AG04450 (cell line): ENCODE measurements at regions not wholly inside any gene's neighbourhood (a gene's known extent, or its start where the extent isn't known, plus 50 kb on each side); places are given as distances from the start of the nearest gene placed in this dataset.

Experiments used
- CTCF ChIA-PET: fragments of 300-600, 350-600 bp; formaldehyde crosslinking; extraction: SDS; loops from one replicate; lab custom pipeline; 2022; ENCODE audit warnings: antibody characterized with exemption, inconsistent platforms; lab: Charles Lee
- POLR2A ChIA-PET: fragments of 350-600 bp; formaldehyde crosslinking; extraction: SDS; loops from one replicate; lab custom pipeline; 2021; ENCODE audit warnings: antibody characterized with exemption, inconsistent platforms; lab: Yijun Ruan, JAX
- DNase-seq: peaks from one replicate; pipeline ENCODE4 v3.0.0-alpha.2; 2011; ENCODE audit warnings: low read depth, low spot score
- H3K27ac ChIP-seq: one replicate; pipeline ENCODE4 v1.5.1; 2012; ENCODE audit warnings: low read depth, low read length, control low read depth
- H3K27me3 ChIP-seq: one replicate; pipeline ENCODE4 v1.6.0; 2012; ENCODE audit warnings: low read length; ENCODE audit not compliant: control insufficient read depth, insufficient read depth
- H3K4me3 ChIP-seq: 2 replicates; pipeline ENCODE4 v1.5.1; 2011; ENCODE audit warnings: mild to moderate bottlenecking, low read depth, low read length, control low read depth
- H3K9me3 ChIP-seq: 2 replicates; pipeline ENCODE4 v1.5.1; 2012; ENCODE audit warnings: low read length; ENCODE audit not compliant: control insufficient read depth, insufficient read depth
- TF ChIP-seq, protein P1 (sequence below): IDR thresholded peaks from 2 replicates; pipeline ENCODE4 v1.5.1; 2011; ENCODE audit warnings: low read depth, low read length, control low read depth, inconsistent platforms

DNA sequence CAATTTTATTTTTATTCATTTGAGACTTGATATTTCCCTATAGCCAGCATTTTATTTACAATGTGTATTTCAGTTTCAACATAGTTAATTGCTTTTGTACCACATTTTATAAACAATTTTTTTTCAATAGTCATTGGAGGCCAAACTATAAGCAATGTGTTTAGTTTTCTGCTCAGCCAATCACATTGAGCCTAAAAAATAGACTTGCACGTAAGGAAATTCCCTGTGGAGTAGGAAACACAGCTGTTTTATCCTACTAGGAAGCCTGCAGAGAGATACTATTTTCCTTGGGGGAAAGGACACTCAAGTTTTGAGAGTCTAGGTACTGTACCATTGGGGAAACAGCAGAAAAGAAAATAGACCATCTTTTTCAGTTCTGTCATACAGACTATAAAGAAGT, 410.2 kb upstream of the GOT2 start:
- Histone ChIP-seq H3K27me3 (no peaks in the 10 kb centered on the region), H3K4me3 (no peak overlapping the region), H3K27ac (no peak overlapping the region), H3K9me3 (no peaks in the 10 kb centered on the region; the same call in none of the 2 replicates)
- CTCF ChIA-PET = no interaction called here
- DNase-seq = no peak
- POLR2A ChIA-PET = no interaction called here
- TF ChIP-seq, protein P1, sequence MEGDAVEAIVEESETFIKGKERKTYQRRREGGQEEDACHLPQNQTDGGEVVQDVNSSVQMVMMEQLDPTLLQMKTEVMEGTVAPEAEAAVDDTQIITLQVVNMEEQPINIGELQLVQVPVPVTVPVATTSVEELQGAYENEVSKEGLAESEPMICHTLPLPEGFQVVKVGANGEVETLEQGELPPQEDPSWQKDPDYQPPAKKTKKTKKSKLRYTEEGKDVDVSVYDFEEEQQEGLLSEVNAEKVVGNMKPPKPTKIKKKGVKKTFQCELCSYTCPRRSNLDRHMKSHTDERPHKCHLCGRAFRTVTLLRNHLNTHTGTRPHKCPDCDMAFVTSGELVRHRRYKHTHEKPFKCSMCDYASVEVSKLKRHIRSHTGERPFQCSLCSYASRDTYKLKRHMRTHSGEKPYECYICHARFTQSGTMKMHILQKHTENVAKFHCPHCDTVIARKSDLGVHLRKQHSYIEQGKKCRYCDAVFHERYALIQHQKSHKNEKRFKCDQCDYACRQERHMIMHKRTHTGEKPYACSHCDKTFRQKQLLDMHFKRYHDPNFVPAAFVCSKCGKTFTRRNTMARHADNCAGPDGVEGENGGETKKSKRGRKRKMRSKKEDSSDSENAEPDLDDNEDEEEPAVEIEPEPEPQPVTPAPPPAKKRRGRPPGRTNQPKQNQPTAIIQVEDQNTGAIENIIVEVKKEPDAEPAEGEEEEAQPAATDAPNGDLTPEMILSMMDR = no peak

DNA sequence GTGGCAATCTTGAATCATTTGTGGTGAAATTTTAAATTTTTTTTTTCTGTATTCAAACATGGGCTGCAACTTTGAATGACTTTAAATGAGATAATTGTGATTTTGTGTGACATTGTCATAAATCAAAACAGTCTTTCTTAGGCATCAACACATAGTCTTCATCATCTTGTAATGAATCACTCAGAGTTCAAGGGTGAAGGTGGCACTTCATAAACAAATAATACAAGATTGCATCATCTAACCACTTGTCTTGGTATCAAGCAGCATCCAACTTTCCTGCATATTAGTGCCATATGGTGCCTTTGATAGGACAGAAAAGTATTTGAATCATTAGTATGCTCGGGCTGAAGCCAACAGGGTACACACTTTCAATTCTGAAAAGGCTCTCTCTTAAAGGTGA, 392.4 kb upstream of the GOT2 start:
- DNase-seq = no peak
- no peaks in the 10 kb centered on the region for H3K27me3 ChIP-seq
- TF ChIP-seq, protein P1 = no peak
- POLR2A ChIA-PET = no interaction called here
- no peak overlapping the region for H3K27ac ChIP-seq
- H3K9me3 ChIP-seq = peaks cover 4% of the 10 kb centered on the region; the same call in 1 of the 2 replicates
- CTCF ChIA-PET = no interaction called here
- H3K4me3 ChIP-seq = no peak overlapping the region

DNA sequence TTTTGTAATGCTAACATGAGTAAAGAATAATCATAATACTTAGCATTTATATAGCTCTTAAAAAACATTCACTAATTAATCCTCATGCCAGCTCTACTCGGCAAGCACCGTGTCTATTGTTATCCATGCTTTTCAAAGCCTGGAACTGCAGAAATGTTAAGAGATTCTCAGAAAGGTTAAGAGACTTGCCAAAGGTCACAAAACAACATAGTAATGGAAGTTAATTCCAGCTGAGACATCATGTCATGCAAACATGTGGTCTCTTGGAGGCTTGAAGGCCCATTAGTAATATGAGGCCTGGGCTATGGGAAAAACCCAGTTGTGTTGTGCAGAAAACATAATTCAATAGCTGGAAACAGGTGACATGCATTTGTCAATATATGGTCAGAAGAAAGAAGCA, 389.9 kb upstream of the GOT2 start:
- no peak overlapping the region for H3K27ac ChIP-seq
- no peaks in the 10 kb centered on the region for H3K27me3 ChIP-seq
- no peak overlapping the region for H3K4me3 ChIP-seq
- POLR2A ChIA-PET = no interaction called here
- H3K9me3 ChIP-seq = peaks cover 4% of the 10 kb centered on the region
- DNase-seq = no peak
- CTCF ChIA-PET = no interaction called here
- TF ChIP-seq, protein P1 = no peak

DNA sequence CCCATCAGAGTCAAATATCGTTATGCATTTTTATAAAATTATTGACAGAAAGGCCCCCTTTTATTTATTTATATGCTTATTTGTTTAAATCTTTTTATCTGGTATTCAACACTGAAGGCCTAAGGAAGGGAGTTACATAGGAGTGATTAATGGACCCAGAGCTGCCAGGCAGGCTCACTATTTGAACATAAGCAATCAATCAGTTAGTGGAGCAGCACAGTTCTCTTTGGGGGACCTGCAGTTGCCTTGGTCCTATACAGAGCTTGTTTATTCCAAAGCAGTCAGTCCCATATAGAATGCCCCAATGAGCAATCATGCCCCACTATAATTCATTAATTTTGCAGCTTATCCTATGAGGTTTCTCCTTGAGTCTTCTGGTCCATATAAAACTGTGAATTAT, 389.4 kb upstream of the GOT2 start:
- POLR2A ChIA-PET = no interaction called here
- H3K4me3 ChIP-seq = no peak overlapping the region
- TF ChIP-seq, protein P1 = no peak
- H3K27me3 ChIP-seq = no peaks in the 10 kb centered on the region
- no peak overlapping the region for H3K27ac ChIP-seq
- CTCF ChIA-PET = interaction anchor here (0.5 kb wide), 1 partner anchor 15 kb away, joined by 4 read pairs; no protein-coding TSS in a partner anchor
- no peak for DNase-seq
- peaks cover 4% of the 10 kb centered on the region for H3K9me3 ChIP-seq

DNA sequence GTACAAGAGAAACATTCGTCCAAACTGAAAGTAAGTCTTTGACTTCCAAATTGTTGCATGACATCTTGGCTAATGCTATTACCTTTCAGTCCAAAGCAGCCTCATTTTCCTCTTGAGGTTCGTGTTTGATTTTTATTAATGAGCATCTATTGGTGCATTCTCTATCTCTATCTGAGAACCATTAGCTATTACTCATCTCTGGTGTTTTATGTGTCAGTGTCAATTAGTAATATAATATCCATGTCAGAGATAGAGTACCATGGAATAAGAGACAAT, 388.1 kb upstream of the GOT2 start:
- CTCF ChIA-PET = interaction anchor here (0.7 kb wide), 1 partner anchor 309 kb away, joined by 4 read pairs; no protein-coding TSS in a partner anchor
- no peaks in the 10 kb centered on the region for H3K27me3 ChIP-seq
- H3K27ac ChIP-seq = no peak overlapping the region
- H3K4me3 ChIP-seq = no peak overlapping the region
- TF ChIP-seq, protein P1 = no peak
- H3K9me3 ChIP-seq = peaks cover 4% of the 10 kb centered on the region
- no peak for DNase-seq
- POLR2A ChIA-PET = no interaction called here
